ENCODE measurements at regions not wholly inside any gene's neighbourhood (a gene's known extent, or its start where the extent isn't known, plus 50 kb on each side); places are given as distances from the start of the nearest gene placed in this dataset.

GRCh38 chr11:29336727-29337575 is 679.9 kb downstream of the KCNA4 start:
- DNase-seq, result no peak

DNA sequence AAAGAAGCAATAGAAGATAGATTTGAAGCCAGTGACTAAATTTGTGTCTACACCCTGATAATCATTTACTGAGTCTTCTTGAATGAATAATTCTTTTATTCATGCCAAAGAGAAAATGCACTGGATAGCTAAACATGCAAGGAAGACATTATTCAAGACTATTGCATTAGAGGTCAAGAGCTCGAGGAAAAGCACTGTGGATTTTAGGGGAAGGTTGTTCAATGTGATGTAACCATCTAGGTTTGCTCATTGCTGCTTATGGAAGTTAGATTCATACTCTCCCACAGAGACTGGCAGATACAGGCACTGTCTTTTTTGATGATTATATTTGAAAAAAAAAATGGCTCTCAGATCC is 682.1 kb downstream of the KCNA4 start:
- no peak for DNase-seq

GRCh38 chr11:29333993-29334775 is 682.6 kb downstream of the KCNA4 start:
- DNase-seq, result peak in 1 of 2 experiments; percentile 24

GRCh38 chr11:29331451-29332010 is 685.3 kb downstream of the KCNA4 start:
- no peak for DNase-seq

GRCh38 chr11:29328961-29329441 is 687.8 kb downstream of the KCNA4 start:
- peak; percentile 28 for DNase-seq

- DNase-seq, result no peak
These were observed 688.9 kb downstream of the KCNA4 start for GRCh38 chr11:29327891-29328290.

DNA sequence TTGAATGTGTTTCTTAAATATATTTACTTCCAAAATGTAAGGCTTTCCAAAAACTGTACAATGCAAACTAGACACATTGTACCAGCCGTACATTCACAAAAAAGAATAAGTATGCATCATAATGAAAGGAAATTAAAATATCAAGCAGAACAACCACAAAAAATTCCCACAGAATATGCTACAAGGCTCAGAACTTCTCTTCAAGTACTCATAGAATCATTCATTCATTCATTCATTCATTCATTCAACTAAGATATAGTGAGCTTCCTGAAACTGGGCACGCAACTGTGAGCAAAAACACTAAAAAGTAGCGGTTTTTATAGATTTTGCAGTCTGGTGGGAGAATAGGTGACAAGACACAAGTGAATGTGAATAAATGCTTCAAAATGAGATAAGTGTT is 690.1 kb downstream of the KCNA4 start:
- DNase-seq, result no peak

DNA sequence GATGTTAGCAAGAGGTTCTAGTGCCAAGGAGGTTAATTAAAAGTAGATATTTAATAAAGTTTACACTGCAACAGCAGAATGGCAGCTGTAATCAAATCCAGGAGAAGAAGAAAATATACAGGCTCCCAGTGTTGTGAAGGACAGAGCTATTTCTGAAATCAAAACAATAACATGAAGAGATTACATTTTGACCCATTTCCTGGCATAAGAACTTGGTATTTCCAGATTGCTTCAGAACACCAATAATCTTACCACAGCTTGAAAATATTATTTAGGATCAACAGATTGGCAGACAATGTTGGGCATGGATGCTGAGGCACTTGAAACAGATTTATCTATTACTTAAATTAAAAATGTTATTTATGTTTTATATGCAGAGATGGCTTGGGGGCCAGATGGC is 692.5 kb downstream of the KCNA4 start:
- DNase-seq, result no peak

- DNase-seq, result no peak
These were observed 695.3 kb downstream of the KCNA4 start for GRCh38 chr11:29321293-29322132.

DNA sequence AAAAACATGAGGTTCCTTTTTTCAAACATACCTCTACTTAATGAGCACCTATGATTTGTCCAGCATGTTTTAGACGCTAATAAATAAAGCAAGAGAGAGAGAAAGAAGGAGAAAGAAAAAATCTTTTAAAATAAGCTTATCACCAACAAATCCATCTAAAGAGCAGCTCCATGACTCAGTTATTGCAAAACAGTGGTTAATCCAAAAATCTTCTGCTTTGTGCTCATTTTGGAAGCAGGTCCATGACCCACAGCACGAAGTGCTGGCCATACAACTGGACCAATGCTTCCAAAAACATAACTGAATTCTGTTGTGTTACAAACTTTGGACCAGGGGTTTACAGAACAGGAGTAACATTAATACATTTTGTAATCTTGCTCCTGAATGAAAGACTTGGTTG is 696.6 kb downstream of the KCNA4 start:
- no peak for DNase-seq

- DNase-seq, result no peak
These were observed 697.6 kb downstream of the KCNA4 start for GRCh38 chr11:29319210-29319609.

DNA sequence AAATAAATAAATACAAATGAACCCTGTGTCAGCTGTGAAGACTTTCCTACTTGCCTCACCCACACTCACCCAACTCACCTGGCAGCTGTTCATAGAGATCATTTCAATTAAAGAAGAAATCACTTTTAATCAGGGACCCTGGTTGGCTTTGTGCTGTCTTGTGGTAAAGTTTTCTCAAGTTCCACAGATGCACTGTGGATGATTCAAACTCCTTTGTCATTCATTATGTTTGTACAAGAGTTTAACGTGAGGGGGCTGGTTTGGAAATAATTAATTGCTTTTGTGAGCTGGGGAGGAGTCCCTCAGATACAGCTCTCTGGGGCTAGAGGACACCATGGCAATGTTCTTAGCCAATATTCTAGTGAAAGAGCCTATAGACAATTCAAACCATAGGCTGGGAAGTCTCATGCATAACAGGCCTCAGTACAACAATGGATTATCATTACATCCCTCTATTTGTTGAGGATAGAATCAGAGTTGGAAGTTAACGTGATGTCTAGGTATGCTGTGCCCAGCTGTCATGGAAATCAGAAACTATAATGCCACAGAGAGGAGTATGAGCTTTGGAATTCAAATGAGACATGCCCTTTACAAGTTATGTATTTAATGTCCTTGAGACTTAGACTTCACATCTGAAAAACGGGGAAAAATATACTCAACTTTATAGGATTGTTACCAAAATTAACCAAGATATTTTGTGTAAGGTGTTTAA is 698.5 kb downstream of the KCNA4 start:
- DNase-seq, result no peak

DNA sequence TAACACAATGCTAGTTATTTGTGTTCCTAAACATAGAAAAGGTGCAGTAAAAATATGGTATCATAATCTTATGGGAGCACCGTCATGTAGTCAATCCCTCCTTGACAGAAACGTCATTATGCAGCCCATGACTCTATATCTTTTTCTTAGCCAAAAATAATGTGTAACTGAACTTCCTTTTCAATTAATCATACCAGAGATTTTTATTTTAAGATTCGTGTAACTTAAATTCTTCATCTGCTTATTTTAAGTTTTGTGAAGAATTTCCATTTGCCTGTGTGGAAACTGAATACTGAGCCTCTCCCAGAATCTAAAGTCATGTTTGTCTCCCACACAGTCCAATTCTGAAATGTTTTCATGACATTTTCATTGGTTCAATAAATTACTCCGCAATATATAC is 699.1 kb downstream of the KCNA4 start:
- DNase-seq, result no peak

DNA sequence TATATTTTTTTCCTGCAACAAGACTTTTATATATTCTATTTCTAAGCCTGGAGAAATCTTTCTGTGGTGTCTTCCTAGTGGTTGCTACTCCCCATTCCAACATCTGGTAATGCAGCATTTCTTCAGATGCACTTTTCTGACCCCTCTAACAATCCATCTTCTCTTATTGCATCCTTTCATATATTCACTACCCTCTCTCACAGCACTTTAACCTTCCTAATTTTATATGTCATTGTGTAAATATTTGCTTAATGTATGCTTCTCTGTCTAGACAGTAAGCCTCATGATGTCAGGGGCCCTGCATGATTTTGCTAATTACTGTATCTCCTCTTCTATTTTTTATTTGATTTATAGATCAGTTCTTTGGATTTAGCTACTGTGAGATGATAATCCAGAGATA is 701.6 kb downstream of the KCNA4 start:
- DNase-seq, result no peak

- DNase-seq, result no peak
These were observed 702.6 kb downstream of the KCNA4 start for GRCh38 chr11:29314211-29314610.

- DNase-seq, result no peak
These were observed 704.0 kb downstream of the KCNA4 start for GRCh38 chr11:29312812-29313211.

GRCh38 chr11:29310725-29311342 is 706.0 kb downstream of the KCNA4 start:
- no peak for DNase-seq

DNA sequence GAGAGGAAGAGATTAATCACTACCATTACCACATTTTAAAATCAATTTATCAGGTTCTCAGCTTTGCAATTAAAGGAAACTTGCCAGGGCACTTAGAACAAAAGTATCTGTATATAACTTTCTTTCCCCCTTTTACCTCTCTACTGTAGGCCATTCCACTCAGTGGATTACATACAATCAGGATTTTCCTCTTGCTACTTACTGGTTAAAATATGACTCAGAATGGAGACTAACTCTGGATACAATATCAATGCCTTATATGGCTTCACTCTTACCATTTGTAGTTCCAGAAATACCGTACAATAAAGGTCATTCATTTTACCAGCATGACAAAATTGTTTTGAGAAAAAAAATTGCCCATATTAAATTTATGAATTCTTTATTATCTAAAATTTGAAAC is 706.8 kb downstream of the KCNA4 start:
- no peak for DNase-seq

- DNase-seq, result no peak
These were observed 710.3 kb downstream of the KCNA4 start for GRCh38 chr11:29306527-29306926.

- DNase-seq, result no peak
These were observed 711.2 kb downstream of the KCNA4 start for GRCh38 chr11:29305456-29306232.

GRCh38 chr11:29300420-29300819 is 716.4 kb downstream of the KCNA4 start:
- DNase-seq, result no peak
